Cardiac muscle cell (in vitro differentiated cells and primary cell): ENCODE measurements at regions not wholly inside any gene's neighbourhood (a gene's known extent, or its start where the extent isn't known, plus 50 kb on each side); places are given as distances from the start of the nearest gene placed in this dataset.

Source experiments
- DNase-seq, 2 donors: peaks; one replicate each; pipeline versions ENCODE4 v3.0.0 to v3.0.0-alpha.2; 2010 to 2017; ENCODE audit warnings: low read depth in 1 of 2, low spot score in 1 of 2
- H3K27ac ChIP-seq: fragments of 200-600 bp; sonication (generic); 2 replicates; pipeline ENCODE4 v1.5.1; 2016
- H3K27me3 ChIP-seq: fragments of 200-600 bp; sonication (generic); 2 replicates; pipeline ENCODE4 v1.6.0; 2016; ENCODE audit warnings: control low read depth
- H3K36me3 ChIP-seq: fragments of 200-600 bp; sonication (generic); 2 replicates; pipeline ENCODE4 v1.5.1; 2016; ENCODE audit warnings: control low read depth
- H3K4me1 ChIP-seq: fragments of 200-600 bp; sonication (generic); 2 replicates; pipeline ENCODE4 v1.8.1; 2017; ENCODE audit warnings: low read depth, mild to moderate bottlenecking, mixed run types
- H3K4me3 ChIP-seq: fragments of 200-600 bp; sonication (generic); 2 replicates; pipeline ENCODE4 v1.5.1; 2016; ENCODE audit warnings: mild to moderate bottlenecking
- H3K9me3 ChIP-seq: fragments of 200-600 bp; sonication (generic); 2 replicates; pipeline ENCODE4 v1.5.1; 2017; ENCODE audit warnings: low read depth, mild to moderate bottlenecking, control low read depth
- CTCF ChIP-seq: IDR thresholded peaks from 2 replicates; pipeline ENCODE4 v1.5.1; 2012; ENCODE audit warnings: low read depth, mild to moderate bottlenecking, low read length

DNA sequence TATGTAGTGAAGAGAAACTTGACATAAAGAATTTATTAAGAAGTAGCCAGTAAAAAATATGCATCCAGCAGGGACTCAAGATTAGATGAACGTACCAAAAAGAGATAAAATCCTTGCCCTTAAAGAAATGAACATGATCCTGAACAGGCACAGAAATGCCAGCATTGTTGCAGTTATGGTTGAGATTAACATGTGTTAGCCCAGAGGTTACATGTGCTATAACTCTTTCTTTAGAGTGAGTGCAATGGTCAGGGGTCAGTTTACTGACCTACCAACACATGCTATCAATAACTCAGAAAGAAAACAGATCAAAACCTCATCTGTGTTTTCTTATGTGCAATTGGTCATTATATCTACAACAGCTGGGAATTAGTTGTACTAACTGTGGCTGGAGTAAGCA is 166.1 kb upstream of the NDST3 start:
- Histone ChIP-seq H3K4me3 (no peak overlapping the region), H3K27me3 (peaks cover 9% of the 10 kb centered on the region), H3K9me3 (no peaks in the 10 kb centered on the region), H3K27ac (no peak overlapping the region), H3K36me3 (no peaks in the 10 kb centered on the region), H3K4me1 (peaks cover 14% of the 10 kb centered on the region)
- DNase-seq, result no peak
- TF ChIP-seq CTCF, result no peak

- peaks cover 12% of the 10 kb centered on the region for H3K4me1 ChIP-seq
- DNase-seq, result no peak
- no peak overlapping the region for H3K4me3 ChIP-seq
- no peak overlapping the region for H3K27ac ChIP-seq
- peaks cover 5% of the 10 kb centered on the region for H3K27me3 ChIP-seq
- no peaks in the 10 kb centered on the region for H3K9me3 ChIP-seq
- H3K36me3 ChIP-seq, result no peaks in the 10 kb centered on the region
- TF ChIP-seq CTCF, result no peak
These were observed 160.5 kb upstream of the NDST3 start for GRCh38 chr4:117873779-117874178.

- no peak for DNase-seq
- Histone ChIP-seq H3K9me3 (no peaks in the 10 kb centered on the region), H3K27me3 (peaks cover 5% of the 10 kb centered on the region), H3K4me1 (peaks cover 7% of the 10 kb centered on the region), H3K27ac (no peak overlapping the region), H3K4me3 (no peak overlapping the region), H3K36me3 (no peaks in the 10 kb centered on the region)
- TF ChIP-seq CTCF, result no peak
These were observed 160.1 kb upstream of the NDST3 start for GRCh38 chr4:117874216-117874615.

- TF ChIP-seq CTCF, result no peak
- Histone ChIP-seq H3K27ac (no peak overlapping the region), H3K4me3 (no peak overlapping the region), H3K4me1 (no peaks in the 10 kb centered on the region), H3K36me3 (no peaks in the 10 kb centered on the region), H3K9me3 (no peaks in the 10 kb centered on the region), H3K27me3 (no peaks in the 10 kb centered on the region)
- no peak for DNase-seq
These were observed 144.3 kb upstream of the NDST3 start for GRCh38 chr4:117889978-117890377.

DNA sequence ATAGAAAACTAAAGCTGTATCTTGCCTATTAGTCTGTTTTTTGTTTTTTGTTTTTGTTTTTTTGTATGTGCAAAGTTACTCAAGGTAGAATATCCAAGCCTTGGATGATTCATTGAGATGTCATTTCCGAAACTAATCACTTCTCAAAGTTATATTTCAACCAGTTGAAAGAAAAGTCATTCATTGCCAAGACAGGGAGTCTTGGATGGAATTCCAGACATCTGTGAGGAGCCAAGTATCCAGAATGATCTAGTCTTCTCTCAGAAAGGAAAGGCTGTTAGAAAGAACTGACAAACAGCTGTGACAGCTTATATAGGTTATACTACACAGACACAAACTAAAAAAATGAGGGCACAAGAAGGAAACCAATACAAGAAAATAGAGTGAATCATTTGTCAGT is 141.1 kb upstream of the NDST3 start:
- DNase-seq, result no peak
- H3K9me3 ChIP-seq, result no peaks in the 10 kb centered on the region
- no peak for TF ChIP-seq CTCF
- H3K4me3 ChIP-seq, result no peak overlapping the region
- H3K27ac ChIP-seq, result no peak overlapping the region
- H3K36me3 ChIP-seq, result no peaks in the 10 kb centered on the region
- H3K4me1 ChIP-seq, result no peaks in the 10 kb centered on the region
- H3K27me3 ChIP-seq, result no peaks in the 10 kb centered on the region

- H3K27me3 ChIP-seq, result no peaks in the 10 kb centered on the region
- H3K27ac ChIP-seq, result no peak overlapping the region
- no peak for TF ChIP-seq CTCF
- DNase-seq, result no peak
- no peaks in the 10 kb centered on the region for H3K9me3 ChIP-seq
- H3K4me3 ChIP-seq, result no peak overlapping the region
- no peaks in the 10 kb centered on the region for H3K4me1 ChIP-seq
- no peaks in the 10 kb centered on the region for H3K36me3 ChIP-seq
These were observed 135.8 kb upstream of the NDST3 start for GRCh38 chr4:117898496-117898895.
